Breast epithelium (tissue), 3 donors: ENCODE measurements at regions not wholly inside any gene's neighbourhood (a gene's known extent, or its start where the extent isn't known, plus 50 kb on each side); places are given as distances from the start of the nearest gene placed in this dataset.

ENCODE experiments used
- CTCF ChIP-seq, 3 donors: fragments of 450-650 bp; IDR thresholded peaks; one replicate each; pipeline ENCODE4 v1.5.1; 2016 to 2017; ENCODE audit warnings: antibody characterized with exemption in 3 of 3, mild to moderate bottlenecking in 3 of 3, moderate library complexity in 3 of 3
- POLR2AphosphoS5 ChIP-seq, 3 donors: sonication (generic); formaldehyde crosslinking; IDR thresholded peaks; one replicate each; pipeline ENCODE4 v1.6.1; 2017; ENCODE audit warnings: antibody characterized with exemption in 3 of 3

DNA sequence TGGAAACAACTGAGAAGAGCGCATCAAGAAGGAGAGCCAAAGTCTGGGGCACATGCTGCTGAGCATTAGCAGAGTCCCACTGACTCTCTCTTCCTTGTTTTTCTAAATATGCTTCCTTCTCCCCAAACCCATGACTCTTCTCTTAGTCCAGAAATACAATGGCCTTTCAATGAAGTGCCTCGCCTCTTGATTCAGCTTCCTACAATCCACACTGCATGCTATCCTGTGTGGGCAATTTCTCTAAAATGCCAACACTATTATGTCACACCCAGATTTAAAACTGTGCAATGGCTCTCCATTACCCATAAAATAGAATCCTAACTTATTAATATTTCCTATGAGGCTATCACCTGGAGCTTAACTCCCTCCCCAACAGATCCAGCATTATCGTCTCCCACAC lies 198.6 kb downstream of the RPAP3 start:
- TF ChIP-seq CTCF (IDR thresholded peaks at IDR 0.05): no peak
- no peak for TF ChIP-seq POLR2AphosphoS5 (IDR thresholded peaks at IDR 0.05)
